Activated CD8-positive, alpha-beta memory T cell treated with anti-CD3 and anti-CD28 coated beads, Interleukin-2, amount 50 U/mL, for 1 hour (primary cell): ENCODE measurements at regions not wholly inside any gene's neighbourhood (a gene's known extent, or its start where the extent isn't known, plus 50 kb on each side); places are given as distances from the start of the nearest gene placed in this dataset.

Experiments
- DNase-seq: peaks from one replicate; pipeline ENCODE4 v3.0.0-alpha.2; 2020; ENCODE audit errors: extremely low read depth

DNA sequence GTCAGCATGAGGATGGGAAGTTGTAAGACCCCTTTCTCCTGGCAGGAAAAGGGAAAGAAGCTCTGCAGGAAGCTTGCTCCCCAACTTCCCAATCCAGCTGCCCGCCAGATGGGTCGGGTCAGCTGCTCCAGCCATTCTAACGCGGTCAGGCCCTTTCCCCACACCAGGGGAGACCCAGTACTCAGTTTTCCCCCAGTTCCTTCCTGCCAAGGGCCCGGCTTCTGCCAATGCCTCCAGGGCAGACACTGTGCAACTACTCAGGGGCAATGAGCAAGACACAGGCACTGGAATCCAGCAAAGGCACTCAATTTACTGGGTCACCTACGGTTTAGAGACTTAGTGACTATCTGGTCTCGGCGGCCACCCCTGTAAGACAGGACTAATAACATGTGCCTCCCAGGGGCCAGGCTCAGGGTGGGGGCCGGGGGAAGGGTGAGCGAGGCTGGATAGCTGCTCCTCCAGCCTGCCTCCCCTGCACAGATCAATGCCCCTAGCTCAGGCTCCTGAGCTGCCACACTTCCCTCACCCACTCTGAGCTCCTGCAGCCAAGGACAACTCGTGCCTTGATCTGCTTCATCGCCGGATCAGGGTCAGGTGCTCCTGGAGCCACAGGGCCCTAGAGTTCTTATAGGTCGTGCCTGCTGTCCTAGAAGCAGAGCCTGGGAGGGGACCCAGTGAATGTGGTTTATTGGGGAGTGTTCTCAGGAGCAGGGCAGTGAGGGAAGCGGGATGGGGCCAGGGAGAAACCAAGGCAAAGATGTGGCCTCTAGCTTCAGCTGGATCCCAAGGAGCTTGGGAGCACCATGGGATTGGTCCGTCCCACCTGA lies 171.1 kb downstream of the ZFP36L2 start:
- no peak for DNase-seq

DNA sequence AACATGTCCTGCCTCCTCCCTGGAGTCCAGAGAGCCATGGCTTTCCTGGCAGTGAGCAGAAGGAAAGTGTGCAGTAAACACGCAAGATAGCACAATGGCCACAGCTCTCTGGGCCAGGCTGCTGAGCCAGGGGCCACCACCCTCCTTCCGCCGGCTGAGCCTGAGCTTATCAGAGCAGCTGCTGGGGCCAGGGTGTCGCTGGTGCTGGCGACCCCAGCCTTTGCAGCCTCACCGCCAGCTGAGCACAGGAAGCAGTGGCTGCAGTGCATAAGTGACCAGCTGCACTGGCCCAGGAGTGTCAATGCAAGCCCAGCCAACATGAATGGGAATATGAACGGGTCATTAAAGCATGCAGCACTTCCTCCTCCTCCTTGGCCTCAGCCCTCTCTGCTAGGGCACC lies 172.0 kb downstream of the ZFP36L2 start:
- no peak for DNase-seq

DNA sequence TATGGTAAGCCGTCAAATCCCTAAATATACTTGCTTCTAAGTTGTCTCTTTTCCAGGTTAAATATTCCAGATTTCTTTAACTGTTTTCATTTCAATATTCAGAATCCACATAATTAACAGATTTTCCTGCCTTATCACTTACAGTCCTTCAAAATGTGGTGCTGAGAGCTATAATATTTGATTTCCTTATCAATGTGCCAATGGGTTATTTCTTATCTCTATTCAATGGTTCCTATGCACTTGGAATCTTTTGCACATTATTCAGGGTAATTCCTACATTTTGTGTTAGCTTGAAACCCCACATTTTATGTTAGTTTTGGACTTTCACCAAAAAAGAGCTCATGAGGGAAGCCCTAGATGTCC lies 173.5 kb downstream of the ZFP36L2 start:
- DNase-seq = no peak

DNA sequence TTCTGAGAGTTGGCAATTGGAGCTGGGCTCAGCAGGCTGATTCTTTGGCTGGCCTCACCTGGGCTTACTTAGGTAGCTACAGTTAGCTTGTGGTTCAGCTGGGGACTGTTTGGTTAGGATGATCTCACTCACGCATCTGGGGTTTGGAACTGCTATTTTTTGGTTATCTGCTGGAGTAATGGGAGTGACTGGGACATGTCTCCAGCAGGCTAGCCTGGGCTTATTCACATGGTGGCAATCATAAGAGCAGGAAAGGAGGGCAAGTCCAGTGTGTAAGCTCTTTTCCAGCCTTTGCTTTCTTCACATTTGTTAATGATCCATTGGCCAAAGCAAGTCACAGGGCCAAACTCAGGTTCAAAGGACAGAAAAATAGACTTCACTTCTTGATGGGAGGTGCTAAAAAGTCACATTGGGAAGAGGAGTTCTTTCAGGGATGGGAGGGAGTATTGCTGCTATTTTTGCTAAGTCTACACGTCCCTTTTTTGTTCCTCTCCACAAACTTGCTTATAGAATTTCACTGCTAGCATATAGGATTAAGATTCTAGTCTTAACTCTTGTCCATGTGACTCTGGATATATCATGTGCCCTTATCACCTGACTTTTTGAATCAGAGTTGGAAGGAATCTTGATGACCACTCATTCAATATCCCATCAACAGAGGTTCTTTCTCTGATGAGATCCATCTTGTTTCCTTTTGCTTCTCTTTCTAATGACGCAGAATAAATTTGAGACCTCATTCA lies 174.0 kb downstream of the ZFP36L2 start:
- no peak for DNase-seq

DNA sequence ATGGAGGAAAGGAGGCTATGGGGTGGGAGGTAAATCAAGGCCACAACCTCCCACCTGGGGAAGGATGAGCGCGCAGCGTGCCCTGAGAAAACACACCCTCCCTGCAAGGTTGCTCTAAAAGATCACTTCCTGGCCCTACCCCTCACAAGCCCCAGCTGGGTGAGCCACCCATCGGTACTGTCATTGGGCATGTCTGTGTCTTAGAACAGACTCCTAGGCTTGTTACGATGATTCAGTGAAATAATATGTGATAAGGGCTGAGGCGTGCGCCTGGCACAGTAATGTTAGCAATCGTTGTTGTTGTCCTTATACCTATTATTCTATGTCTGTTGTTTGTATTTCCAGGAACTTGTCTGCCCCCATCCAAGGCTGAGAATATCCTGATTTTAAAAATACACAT lies 175.1 kb downstream of the ZFP36L2 start:
- no peak for DNase-seq

DNA sequence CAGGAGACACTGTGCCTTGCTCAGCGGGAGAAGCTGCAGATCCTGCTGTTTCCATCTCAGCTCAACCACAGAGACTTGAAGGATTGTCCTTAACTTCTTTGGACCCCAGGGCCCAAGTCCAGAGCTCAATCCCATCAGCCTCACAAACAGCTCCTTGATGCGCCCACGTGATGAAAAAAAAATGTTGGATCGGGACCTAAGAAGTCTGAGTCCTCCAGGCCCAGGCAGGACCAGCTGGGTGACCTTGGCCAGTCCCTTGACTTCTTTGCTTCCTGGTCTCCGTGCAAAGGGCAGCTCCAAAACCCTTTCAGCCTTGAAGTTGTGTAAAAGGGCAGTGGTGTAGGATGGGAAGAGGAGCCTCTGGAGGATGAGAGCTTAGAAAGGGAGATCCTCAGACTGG lies 175.5 kb downstream of the ZFP36L2 start:
- no peak for DNase-seq

DNA sequence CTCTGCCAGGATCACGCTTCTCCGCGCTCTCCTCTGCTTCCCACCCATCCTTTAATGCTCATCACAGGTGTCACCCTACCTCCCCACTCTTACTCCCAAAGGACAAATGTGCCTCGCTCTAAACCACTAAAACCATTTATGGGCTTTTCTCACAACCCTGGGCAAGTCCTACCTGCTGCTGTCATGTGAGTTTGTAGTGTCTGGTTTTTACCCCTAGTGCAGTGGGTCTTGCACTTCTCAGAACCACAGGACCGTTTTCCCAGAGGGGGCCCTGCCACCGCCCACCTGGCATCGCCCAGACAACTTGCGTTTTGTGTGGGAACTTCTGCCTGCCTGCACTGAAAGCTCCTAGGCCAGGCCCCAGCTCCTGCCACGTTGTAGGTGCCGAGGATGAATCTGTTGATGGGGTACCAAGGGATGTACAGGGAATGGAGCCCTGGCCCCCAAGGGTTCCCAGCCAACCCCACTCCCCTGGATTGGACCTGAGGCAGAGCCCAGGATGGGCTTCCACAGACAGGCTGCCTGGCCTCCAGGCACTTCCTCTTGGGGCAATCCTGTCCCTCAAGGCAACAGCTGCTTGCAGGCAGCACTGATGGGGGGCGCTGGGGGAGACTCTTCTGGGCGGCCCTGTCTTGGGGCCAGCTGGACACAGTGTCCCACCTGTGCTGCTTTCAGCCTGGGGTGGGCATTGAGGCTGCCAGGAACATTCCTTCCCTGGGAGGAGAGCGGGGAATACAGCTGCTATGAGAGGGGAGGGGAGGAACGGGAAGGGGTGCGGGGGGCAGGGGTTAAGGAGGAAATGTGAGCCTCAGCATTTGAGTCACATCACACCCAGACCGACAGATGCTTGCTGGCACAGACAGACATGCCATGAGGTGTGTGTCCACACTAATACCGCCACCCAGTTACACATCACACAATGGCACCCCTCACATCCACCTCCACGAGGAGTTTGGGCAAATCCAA lies 176.3 kb downstream of the ZFP36L2 start:
- DNase-seq = no peak

DNA sequence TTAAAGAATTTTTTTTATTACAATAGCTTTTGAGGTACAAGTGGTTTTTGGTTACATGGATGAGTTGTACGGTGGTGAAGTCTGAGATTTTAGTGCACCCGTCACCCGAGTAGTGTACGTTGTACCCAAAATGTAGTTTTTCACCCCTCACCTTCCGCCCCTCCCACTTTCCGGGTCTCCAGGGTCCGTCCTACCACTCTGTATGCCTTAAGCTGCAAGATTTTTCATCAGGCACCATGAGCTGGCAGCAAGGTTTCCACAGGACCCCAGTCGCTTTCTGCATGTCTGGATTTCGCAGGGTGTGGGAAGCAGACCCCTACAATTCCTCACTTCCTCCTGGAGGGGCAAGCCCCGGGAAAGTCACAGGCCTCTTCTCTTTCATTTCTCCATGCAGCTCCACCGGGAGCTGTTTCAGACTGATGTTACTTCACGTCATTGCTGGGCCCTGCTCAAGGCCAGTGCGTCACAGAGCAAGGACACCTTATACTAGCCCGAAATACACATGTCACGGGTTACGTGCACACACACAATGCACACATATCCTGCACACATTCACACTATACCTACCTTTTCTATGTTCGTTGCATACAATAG lies 179.1 kb downstream of the ZFP36L2 start:
- DNase-seq = no peak

DNA sequence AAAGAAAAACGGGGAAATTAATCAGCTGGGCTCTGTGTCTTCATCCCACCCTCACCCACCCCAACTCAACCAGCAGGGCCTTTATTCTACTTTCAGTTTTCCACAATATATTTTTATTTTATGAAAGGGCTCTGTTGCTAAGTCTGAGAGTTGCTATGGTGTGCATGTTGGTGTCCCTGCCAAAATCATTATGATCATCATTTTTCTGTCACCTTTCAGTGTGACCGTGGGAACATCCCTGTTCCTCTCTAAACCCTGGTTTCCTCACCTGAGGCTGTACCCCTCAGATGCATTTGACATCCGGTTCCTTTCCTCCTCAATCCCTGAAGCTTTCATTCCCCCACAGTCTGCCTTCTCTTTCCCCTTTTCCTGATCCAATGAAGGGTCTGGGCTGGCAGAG lies 180.5 kb downstream of the ZFP36L2 start:
- DNase-seq = no peak

DNA sequence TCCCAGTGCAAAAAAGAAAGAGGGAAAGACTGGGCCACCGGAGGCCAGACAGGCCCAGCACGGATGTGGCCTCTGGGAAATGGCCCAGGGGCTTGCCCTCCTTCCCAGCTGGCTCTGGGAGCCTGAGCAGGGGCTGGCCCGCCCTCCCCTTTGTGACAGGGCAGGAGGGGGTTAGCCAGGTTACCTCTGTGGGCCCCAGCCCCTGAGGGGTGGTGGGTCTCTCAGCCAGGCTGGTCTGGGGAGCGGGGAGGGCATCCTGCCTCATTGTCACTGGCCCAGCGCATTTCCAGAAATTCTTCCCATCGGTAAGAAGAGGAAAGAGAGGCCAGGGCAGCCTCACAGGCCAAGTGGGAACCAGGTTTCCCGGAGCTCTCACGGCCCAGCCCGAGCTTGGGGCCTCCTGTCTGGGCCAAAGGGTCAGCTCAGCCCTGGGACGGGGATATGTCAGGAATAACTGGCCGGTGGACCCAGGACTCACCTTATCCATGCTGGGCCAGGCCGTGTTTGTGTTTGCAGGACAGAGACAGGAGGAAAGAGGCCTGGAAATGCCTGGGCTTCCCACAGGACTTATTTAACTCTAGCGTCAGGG lies 182.2 kb downstream of the ZFP36L2 start:
- DNase-seq = no peak

DNA sequence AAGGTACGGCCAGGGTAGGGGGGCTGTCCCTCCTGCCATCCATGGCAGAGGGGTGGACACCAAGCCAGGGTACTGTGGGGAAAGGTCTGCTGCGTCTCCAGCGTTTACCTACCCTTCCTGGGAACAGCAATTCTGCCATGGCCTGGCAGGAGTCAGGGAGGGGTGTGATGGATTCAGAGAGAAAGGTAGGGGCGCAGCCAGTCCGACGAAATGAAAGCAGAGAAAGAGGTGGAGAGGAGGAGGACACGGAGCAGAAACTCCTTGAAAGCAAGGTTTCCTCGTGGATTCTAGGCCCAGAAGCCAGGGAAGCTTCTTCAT lies 182.9 kb downstream of the ZFP36L2 start:
- no peak for DNase-seq

DNA sequence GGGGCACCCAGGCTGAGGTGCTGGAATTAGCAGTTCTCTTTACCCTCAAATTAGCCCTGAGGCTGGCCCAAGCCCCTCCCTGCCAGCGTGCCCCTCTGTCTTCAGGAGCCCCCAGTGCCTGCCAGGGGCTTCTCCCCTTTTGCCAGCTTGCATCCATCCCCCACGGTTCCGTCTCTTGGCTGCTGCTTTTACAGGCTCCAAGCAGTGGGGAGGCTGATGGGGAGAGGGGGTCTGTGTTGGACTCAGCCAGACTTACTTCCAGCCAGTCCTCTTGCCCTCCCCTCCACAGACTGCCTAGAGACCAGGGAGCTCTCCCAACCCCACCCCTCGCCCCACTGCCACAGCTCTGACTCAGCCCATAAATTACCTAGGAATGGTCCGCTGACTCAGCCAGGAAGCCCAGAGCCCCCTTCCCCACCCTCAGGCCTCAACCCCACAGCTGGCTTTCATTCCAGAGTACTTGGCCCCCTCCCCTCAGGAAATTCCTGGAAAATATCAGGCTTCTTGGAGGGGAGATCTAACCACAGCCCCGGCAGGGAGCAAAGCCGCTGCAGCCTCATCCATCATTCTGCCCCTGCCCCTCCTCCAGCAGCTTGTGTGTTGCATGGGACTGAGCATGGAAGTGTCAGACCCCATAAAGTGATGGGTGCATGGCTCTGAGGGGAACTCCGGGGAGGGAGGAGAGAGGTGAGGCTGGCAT lies 184.6 kb downstream of the ZFP36L2 start:
- DNase-seq = no peak

DNA sequence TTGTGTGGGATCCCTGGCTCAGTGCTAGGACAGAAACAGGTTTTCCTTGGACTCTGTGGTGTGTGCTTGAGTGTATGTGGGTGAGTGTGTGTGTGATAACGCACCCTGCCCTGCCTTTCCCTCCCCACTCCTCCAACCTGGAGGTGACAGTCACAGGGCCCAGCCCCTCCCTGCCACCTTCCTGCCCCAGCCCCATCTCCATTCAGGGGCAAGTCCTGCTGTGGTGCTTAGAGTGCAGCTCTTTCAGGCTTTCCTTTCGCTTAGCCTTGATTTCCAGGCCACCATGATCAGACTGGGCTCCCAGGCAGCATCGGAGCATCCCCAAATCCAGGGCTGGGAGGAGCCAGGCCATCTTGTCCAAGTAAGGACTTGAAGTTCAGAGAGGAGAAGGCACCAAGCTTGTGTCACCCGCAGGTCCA lies 185.2 kb downstream of the ZFP36L2 start:
- no peak for DNase-seq

DNA sequence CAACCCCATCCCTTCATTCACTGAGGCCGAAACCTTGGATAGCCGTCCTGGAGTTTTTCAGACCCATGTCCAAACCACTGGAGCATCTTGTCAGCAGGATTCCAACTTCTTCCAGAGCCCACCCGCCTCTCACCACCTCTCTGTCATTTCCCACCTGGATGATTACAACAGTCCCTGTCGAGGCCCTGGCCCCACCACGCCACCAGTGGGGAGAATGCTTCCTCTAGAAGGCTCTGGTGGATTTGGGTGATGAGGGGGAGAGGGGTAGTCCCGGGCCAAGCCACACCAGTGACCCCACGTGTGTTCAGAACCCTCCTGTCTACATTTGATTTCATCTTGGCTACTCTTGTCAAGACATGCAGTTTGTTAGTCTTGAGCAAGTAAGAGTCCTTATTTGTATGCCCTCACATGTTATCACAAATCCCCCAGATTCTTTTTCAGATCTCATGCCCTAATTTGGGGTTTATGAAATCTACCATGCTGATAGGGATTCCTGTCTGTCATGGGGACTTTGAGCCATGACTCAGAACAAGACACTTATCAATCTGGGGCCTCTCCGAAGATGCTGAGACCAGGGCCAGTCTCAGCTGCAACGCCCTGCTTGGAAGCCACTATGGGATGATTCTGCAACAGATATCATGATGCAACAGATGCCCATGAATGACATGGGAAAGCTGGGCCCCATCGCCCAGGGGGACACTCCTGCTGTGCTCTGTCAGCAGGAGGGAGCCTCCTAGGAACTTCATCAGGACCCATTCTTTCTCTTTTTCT lies 186.1 kb downstream of the ZFP36L2 start:
- no peak for DNase-seq

DNA sequence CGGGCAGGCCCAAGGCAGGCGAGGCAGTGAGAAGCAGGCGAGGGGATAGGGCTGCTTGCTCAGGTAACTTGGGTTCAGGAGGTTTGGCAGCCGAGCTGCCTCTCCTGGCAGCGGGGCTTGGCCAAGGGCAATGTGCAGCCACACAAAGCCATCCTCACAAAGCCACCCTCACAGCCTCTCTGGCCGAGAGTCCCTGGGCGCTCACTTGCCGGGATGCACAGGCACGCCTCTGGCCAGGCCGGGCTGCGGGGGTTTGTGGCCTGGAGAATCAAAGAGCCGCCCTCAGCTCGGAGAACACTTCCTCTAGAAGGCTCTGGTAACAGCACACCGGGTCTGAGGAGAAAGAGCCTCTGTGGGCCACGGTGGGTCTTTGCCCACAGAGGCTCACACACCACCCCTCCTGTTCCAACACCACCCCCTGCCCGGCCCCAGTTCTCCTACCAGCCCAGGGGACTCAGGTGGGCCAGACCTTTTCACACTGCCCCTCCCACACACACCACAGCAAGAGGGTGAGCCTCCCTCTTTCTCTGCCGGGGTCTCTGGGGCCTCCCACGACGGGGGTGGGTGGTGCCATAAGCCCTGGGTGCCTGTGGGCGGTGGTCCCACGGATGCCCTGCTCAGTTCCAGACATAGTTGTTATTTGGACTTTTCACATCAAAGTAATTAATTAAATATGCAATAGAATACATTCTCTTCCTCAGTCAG lies 186.9 kb downstream of the ZFP36L2 start:
- no peak for DNase-seq

DNA sequence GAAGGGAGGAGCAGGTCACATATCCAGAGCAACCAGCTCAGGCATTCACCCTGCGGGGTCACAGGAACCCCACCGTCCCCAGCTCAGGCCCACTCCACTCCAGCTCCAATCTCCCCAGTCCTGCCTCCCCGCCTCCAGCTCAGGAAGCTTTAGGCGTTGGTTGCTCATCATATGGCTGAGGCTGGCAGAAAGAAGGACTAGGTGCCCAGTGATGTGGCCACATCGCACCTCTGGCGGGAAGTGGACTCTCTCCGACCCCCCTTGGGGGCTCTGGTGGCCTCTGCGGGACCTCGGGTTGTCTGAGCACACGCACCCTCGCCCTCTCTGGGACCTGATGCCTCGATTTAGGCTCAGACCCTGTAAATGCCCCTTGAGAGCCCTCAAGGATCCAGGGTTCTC lies 187.7 kb downstream of the ZFP36L2 start:
- no peak for DNase-seq

DNA sequence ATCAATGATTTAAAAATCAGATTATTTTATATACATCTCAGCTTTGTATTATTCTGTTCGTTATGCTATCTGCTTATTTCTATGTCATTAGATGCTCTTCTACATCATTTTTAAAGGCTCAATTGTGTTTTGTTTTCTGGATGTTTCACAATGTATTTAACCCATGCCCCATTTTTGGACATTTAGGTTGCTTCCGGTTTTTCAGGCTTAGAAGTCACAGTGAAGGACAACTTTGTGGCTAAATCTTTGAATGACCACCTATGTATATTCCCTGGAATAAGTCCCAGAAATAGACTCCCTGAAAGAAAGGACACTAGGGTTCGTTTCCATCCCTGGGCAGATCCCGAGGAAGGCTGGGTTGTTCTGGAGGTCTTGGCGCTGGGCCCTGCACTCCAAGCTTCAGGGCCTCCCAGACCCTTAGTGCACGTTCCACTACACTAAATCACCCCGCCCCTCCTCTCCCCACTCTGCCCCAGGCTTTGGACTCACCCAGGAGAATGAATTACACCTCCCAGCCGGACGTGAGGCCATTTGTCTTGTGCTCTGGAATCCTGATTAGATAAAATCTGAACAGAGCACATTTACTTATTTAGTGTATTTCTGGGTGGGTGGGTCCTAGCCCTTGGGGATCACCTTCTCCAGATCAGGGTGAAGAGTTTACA lies 188.2 kb downstream of the ZFP36L2 start:
- DNase-seq = no peak

DNA sequence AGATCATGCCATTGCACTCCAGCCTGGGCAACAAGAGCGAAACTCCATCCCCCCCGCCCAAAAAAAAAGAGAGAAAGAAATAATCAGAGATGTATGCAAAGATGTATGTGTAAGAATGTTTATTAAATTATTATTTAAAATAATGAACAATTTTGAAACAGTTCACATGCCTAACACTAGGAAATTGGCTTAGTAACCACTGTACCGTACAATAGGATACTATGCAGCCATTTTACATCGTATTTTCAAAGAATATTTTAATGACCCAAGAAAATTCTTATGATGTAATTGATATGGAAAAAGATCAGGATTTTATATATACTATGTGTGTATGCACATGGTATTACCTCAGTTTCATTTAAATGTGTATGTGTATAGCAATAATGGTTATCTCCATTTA lies 190.5 kb downstream of the ZFP36L2 start:
- DNase-seq = no peak

DNA sequence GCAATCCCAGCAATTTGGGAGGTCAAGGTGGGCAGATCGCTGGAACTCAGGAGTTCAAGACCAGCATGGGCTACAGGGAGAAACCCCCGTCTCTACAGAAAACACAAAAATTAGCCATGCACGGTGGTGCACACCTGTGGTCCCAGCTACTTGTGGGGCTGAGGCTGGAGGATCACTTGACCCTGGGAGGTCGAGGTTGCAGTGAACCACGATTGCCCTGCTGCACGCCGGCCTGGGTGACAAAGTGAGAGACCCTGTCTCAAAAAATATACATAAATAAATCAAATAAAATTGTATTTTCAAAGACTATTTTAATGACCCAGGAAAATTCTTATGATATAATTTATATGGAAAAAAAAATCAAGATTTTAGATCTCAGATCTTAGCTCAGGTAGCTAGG lies 191.5 kb downstream of the ZFP36L2 start:
- DNase-seq = no peak
